Breast epithelium (tissue), 3 donors: ENCODE measurements at regions not wholly inside any gene's neighbourhood (a gene's known extent, or its start where the extent isn't known, plus 50 kb on each side); places are given as distances from the start of the nearest gene placed in this dataset.

Experiments
- CTCF ChIP-seq, 3 donors: fragments of 450-650 bp; IDR thresholded peaks; one replicate each; pipeline ENCODE4 v1.5.1; 2016 to 2017; ENCODE audit warnings: antibody characterized with exemption in 3 of 3, mild to moderate bottlenecking in 3 of 3, moderate library complexity in 3 of 3
- POLR2A ChIP-seq: fragments of 450-650 bp; IDR thresholded peaks from one replicate; pipeline ENCODE4 v1.6.1; 2016; ENCODE audit warnings: antibody characterized with exemption, mild to moderate bottlenecking, moderate library complexity

DNA sequence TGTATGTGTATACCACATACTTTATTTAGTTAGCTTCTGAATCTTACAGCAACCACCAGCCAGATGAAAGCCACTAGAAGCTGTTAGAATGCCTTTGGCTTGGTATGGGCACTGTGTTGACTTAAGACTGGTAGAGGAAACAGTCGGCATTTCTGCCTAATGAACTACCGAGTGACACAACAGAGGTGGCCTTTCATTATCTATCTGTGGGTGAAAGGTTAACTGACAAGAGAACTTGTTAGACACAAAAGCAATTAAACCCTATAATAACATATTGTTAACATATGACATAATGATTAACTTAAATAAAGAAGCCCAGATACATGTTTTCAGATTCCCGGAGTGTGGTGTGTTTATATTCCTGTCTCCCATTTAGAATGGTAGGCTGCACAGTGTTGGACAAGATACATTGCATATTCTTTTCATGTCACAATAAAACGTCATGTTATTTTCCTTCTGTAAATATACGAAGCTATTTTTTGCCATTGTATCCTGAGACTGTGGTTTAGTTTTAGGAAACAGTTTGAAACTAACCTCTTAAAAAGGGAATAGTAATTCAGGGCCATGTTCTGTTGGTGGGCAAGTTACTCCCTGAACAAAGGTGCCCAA lies 181.5 kb downstream of the SLIT2 start:
- no peak for TF ChIP-seq CTCF (IDR thresholded peaks at IDR 0.05)
- TF ChIP-seq POLR2A: no peak
